Middle frontal gyrus (tissue), 1 donor: ENCODE measurements at regions not wholly inside any gene's neighbourhood (a gene's known extent, or its start where the extent isn't known, plus 50 kb on each side); places are given as distances from the start of the nearest gene placed in this dataset.

ENCODE experiments used
- DNase-seq: peaks from one replicate; pipeline ENCODE4 v3.0.0-alpha.2; 2015; ENCODE audit warnings: low spot score; ENCODE audit errors: extremely low spot score

DNA sequence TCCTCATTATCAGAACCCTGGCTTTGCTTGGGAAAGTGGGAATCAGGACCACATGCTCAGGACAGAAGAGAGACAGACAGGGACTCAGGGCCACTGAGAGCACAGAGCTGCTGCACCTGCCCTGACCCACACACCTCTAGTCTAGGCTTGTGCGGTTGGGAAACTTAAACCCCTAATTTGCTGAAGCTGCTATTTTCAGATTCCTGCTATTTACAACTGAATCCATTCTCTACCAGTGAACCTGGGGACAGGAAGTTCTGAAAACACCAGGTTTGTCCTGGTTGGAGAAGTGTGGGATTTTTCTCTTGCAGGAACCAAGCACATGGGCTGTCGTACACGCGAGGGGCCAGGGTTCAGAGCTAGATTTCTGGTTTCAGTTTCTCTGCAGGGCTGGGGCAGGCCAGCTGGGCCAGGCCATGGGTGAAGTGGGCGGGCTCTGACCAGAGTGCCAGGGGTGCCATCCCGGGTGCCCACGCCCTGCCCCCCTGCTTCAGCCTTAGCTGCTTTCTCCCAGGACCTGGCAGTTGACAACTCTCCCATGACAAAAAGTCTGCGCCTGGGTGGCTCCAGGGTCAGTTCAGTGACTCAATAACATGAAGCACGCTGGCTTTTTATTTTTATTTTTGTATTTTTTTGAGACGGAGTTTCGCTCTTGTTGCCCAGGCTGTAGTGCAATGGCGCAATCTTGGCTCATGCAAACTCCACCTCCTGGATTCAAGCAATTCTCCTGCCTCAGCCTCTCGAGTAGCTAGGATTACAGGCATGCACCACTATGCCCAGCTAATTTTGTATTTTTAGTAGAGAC, 51.3 kb upstream of the SLC1A4 start:
- DNase-seq, result no peak

GRCh38 chr2:64938607-64939285, 50.5 kb upstream of the SLC1A4 start:
- no peak for DNase-seq

- DNase-seq, result no peak
These were observed 49.8 kb upstream of the SLC1A4 start for GRCh38 chr2:64939332-64939917.
